Right atrium auricular region (tissue), 2 donors: ENCODE measurements at regions not wholly inside any gene's neighbourhood (a gene's known extent, or its start where the extent isn't known, plus 50 kb on each side); places are given as distances from the start of the nearest gene placed in this dataset.
"Not testable (repeated sequence)": the region's sequence is repeated elsewhere in the genome, so short reads cannot be mapped to it uniquely, and the experiment has no call there.

Experiments
- DNase-seq: peaks from one replicate; pipeline ENCODE4 v3.0.0-alpha.2; 2019; ENCODE audit warnings: low spot score
- H3K27ac ChIP-seq, 2 donors: fragments of 200-600 bp; sonication (generic); 1 replicate in 1 of 2; 2 replicates in 1 of 2; pipeline ENCODE4 v1.5.1; 2016 to 2019
- H3K27me3 ChIP-seq, 2 donors: fragments of 200-600 bp; sonication (generic); one replicate each; pipeline versions ENCODE4 v1.5.1 to v1.6.0; 2017 to 2019
- H3K36me3 ChIP-seq: fragments of 200-600 bp; sonication (generic); one replicate; pipeline ENCODE4 v1.5.1; 2016
- H3K4me1 ChIP-seq, 2 donors: fragments of 200-600 bp; sonication (generic); one replicate each; pipeline versions ENCODE4 v1.5.1 to v1.6.0; 2017 to 2019
- H3K4me3 ChIP-seq, 2 donors: fragments of 200-600 bp; sonication (generic); 1 replicate in 1 of 2; 2 replicates in 1 of 2; pipeline ENCODE4 v1.5.1; 2017 to 2019; ENCODE audit warnings: mild to moderate bottlenecking in 1 of 2, moderate library complexity in 1 of 2
- H3K9me3 ChIP-seq, 2 donors: fragments of 200-600 bp; sonication (generic); one replicate each; pipeline ENCODE4 v1.5.1; 2019
- TF ChIP-seq, protein P1 (sequence below), 2 donors: fragments of 200-600 bp; sonication (generic); IDR thresholded peaks; one replicate each; pipeline ENCODE4 v1.5.1; 2019; ENCODE audit warnings: antibody characterized with exemption in 2 of 2

DNA sequence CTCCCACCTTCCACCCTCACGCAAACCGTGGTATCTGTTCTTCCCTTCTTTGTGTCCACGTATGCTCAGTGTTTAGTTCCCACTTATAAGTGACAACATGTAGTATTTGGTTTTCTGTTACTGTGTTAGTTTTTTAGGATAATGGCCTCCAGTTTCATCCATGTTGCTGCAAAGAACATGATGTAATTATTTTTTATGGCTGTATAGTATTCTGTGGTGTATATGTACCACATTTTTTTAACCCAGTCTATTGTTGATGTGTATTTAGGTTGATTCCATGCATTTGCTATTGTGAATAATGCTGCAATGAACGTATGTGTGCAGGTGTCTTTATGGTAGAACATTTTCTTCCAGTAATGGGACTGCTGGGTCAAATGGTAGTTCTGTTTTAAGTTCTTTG lies 228.1 kb downstream of the FBXO8 start:
- no peaks in the 10 kb centered on the region for H3K36me3 ChIP-seq
- H3K4me1 ChIP-seq, result no peaks in the 10 kb centered on the region
- DNase-seq, result no peak
- H3K9me3 ChIP-seq, result peaks cover 0 to 3% of the 10 kb centered on the region in 2 donors
- H3K27me3 ChIP-seq, result no peaks in the 10 kb centered on the region
- no peak overlapping the region for H3K4me3 ChIP-seq
- TF ChIP-seq, protein P1, sequence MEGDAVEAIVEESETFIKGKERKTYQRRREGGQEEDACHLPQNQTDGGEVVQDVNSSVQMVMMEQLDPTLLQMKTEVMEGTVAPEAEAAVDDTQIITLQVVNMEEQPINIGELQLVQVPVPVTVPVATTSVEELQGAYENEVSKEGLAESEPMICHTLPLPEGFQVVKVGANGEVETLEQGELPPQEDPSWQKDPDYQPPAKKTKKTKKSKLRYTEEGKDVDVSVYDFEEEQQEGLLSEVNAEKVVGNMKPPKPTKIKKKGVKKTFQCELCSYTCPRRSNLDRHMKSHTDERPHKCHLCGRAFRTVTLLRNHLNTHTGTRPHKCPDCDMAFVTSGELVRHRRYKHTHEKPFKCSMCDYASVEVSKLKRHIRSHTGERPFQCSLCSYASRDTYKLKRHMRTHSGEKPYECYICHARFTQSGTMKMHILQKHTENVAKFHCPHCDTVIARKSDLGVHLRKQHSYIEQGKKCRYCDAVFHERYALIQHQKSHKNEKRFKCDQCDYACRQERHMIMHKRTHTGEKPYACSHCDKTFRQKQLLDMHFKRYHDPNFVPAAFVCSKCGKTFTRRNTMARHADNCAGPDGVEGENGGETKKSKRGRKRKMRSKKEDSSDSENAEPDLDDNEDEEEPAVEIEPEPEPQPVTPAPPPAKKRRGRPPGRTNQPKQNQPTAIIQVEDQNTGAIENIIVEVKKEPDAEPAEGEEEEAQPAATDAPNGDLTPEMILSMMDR (IDR thresholded peaks at IDR 0.05), result no peak
- H3K27ac ChIP-seq, result no peak overlapping the region

DNA sequence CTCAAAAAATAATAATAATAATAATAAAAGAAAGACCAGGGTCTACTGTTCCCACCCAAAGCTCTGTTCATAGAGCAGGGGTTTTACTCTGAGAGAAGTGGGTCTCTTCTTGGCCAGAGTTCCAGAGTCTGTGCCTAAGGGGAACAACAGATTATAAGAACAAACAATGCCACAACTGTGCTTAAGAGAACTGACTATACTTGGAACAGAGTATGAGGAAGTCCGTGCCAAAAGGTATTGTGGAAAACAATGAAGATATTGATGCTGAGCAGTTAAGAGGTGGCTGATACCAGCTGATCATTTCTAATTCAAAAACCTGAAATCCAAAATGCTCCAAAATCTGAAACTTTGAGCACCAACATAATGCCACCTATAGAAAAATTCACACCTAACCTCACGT lies 229.6 kb downstream of the FBXO8 start:
- Histone ChIP-seq H3K36me3 (no peaks in the 10 kb centered on the region), H3K9me3 (peaks cover 0 to 3% of the 10 kb centered on the region in 2 donors), H3K27ac (no peak overlapping the region), H3K4me3 (no peak overlapping the region), H3K27me3 (no peaks in the 10 kb centered on the region), H3K4me1 (no peaks in the 10 kb centered on the region)
- TF ChIP-seq, protein P1 (IDR thresholded peaks at IDR 0.05), result no peak
- no peak for DNase-seq

DNA sequence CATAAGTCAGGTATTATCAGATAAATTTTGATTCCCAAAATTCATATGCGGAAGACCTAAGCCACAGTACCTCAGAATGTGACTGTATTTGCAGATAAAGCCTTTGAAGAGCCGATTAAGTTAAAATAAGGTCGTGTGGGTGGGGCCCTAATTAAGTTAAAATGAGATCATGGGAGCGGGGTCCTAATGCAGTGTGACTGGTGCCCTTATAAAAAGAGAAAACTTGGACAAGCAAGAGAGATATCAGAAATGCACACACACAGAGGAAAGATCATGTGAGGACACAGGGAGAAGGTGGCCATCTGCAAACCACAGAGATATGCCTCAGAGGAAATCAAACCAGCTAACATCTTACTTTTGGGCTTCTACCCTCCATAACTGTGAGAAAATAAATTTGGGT lies 236.1 kb downstream of the FBXO8 start:
- Histone ChIP-seq H3K36me3 (no peaks in the 10 kb centered on the region), H3K27me3 (no peaks in the 10 kb centered on the region), H3K4me1 (no peaks in the 10 kb centered on the region), H3K9me3 (no peaks in the 10 kb centered on the region), H3K4me3 (no peak overlapping the region), H3K27ac (no peak overlapping the region)
- DNase-seq, result no peak
- TF ChIP-seq, protein P1 (IDR thresholded peaks at IDR 0.05), result no peak

DNA sequence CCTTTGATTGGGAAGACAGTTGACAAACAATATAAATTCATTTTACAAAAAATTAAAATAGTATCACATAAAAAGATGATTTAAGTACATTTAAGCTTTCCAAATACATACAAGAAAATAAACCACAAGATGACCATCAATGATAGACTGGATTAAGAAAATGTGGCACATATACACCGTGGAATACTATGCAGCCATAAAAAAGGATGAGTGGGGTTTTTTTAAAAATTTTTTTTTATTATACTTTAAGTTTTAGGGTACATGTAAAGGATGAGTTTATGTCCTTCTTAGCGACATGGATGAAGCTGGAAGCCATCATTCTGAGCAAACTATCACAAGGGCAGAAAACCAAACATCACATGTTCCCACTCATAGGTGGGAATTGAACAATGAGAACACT lies 237.6 kb downstream of the FBXO8 start:
- not testable (repeated sequence) for DNase-seq, H3K4me1 ChIP-seq, H3K27ac ChIP-seq, H3K36me3 ChIP-seq, H3K4me3 ChIP-seq, H3K27me3 ChIP-seq, H3K9me3 ChIP-seq

DNA sequence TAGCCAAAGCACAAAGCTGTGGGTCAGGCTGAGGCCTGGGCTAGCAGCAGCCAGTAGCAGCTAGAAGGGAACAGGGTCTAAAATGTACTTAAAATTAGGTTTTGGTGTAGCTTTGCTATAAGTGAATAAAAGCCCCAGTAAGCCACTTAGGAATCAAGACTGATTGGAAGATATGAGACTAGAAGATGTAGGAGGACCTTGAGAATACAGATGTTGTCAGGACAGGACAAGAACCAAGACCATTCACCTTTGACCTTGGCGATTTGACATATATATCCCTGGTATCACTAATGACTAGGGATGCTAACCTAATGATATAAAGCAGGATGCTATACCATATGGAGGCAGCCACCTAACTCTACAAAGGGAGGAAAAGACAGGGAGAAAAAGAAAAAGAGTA lies 238.1 kb downstream of the FBXO8 start:
- H3K9me3 ChIP-seq, result no peaks in the 10 kb centered on the region
- no peaks in the 10 kb centered on the region for H3K4me1 ChIP-seq
- no peaks in the 10 kb centered on the region for H3K27me3 ChIP-seq
- TF ChIP-seq, protein P1 (IDR thresholded peaks at IDR 0.05), result no peak
- H3K27ac ChIP-seq, result no peak overlapping the region
- H3K4me3 ChIP-seq, result no peak overlapping the region
- no peaks in the 10 kb centered on the region for H3K36me3 ChIP-seq
- DNase-seq, result no peak

DNA sequence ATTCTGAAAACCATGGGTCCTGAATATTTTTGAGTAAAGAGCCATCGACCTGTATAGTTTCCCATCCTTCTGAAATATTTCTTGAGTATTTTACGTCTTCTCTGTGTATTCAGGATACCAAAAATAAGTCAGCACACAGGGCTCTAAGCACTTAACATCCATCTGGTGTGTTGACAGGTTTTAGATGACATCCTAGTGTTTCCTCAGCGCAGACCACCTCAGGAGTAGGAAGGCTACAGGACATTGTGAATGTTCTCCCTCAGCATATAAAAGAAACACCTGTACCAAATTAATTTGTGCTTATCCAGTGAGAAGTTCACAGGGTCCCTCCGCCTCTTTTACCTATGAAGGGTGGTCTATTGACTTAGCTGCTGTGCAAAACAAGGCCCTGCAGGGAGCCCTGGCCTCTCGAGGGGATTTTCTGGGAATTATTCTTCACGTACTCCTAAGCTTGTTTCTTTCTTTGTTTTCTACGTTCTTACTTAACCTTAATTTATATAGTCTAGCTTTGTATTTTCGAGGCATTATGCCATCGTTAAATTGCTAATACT lies 241.8 kb downstream of the FBXO8 start:
- no peaks in the 10 kb centered on the region for H3K9me3 ChIP-seq
- H3K36me3 ChIP-seq, result no peaks in the 10 kb centered on the region
- no peaks in the 10 kb centered on the region for H3K27me3 ChIP-seq
- no peak overlapping the region for H3K27ac ChIP-seq
- H3K4me1 ChIP-seq, result peaks cover 0 to 5% of the 10 kb centered on the region in 2 donors
- TF ChIP-seq, protein P1 (IDR thresholded peaks at IDR 0.05), result no peak
- no peak for DNase-seq
- H3K4me3 ChIP-seq, result no peak overlapping the region
